SK-N-SH treated with all-trans-retinoic acid at 6 μM for 48 hours (cell line): ENCODE measurements at regions not wholly inside any gene's neighbourhood (a gene's known extent, or its start where the extent isn't known, plus 50 kb on each side); places are given as distances from the start of the nearest gene placed in this dataset.

ENCODE experiments used
- ARNTL ChIP-seq: fragments of 450-650 bp; formaldehyde crosslinking; IDR thresholded peaks from 2 replicates; pipeline ENCODE4 v1.5.0; 2020; ENCODE audit warnings: low read depth, mild to moderate bottlenecking, moderate library complexity, borderline replicate concordance
- PPARA ChIP-seq: fragments of 250-450 bp; sonication (Bioruptor Pico); IDR thresholded peaks from 2 replicates; pipeline ENCODE4 v1.5.0; 2020; ENCODE audit warnings: mild to moderate bottlenecking, borderline replicate concordance
- ZC3H10 ChIP-seq: fragments of 250-450 bp; sonication (Bioruptor Pico); IDR thresholded peaks from 2 replicates; pipeline ENCODE4 v1.5.1; 2021; ENCODE audit warnings: mild to moderate bottlenecking, moderate library complexity
- ZFP3 ChIP-seq: fragments of 250-450 bp; sonication (Bioruptor Pico); IDR thresholded peaks from 2 replicates; pipeline ENCODE4 v1.5.0; 2020; ENCODE audit warnings: mild to moderate bottlenecking, moderate library complexity
- TF ChIP-seq, protein P1 (sequence below): fragments of 250-450 bp; sonication (Bioruptor Pico); IDR thresholded peaks from 2 replicates; pipeline ENCODE4 v1.5.0; 2020; ENCODE audit warnings: mild to moderate bottlenecking, moderate library complexity

DNA sequence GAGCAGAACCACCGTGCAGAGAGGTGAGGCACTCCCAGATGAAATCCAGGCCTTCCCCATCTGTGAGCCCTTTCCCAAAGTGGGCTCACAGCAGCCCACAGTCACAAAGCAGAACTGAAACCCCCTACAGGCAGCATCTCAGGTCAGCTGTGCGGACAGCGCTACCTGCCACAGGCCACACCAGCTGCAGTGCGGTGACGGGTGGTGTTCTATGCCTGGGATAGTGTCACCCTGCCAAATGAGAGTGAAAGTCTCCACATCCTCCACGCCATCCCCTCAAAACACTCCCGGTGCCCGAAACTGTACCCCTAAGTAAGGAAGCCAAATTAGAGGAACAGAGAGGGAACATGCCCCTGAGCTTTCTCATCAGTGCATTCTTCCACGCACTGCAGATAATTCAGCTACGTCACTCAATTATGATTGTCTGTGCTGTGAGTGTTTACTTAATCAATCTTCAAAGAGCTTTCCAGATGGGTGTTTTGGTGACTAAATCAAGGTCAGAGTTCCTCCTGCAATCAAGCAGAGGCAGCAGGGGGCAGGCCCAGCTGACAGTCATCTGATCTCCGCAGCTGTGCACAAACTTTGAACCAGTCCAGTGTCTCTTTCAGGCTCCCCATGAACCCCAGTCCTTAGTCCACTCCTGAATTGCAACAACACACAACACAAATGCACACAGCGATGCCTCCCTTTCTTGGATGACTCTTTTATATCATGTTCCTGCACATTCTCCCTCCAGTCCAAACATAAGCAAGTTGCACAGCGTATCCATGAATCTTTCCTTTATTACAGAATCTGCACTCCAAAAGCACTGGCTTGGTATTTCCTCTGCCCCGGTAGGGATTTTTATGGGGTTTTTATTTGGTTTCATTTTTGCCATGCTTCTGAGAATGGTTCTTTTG lies 150.0 kb downstream of the TOMM20 start:
- no peak for TF ChIP-seq ZC3H10 (CRISPR knock-in tag)
- TF ChIP-seq, protein P1, sequence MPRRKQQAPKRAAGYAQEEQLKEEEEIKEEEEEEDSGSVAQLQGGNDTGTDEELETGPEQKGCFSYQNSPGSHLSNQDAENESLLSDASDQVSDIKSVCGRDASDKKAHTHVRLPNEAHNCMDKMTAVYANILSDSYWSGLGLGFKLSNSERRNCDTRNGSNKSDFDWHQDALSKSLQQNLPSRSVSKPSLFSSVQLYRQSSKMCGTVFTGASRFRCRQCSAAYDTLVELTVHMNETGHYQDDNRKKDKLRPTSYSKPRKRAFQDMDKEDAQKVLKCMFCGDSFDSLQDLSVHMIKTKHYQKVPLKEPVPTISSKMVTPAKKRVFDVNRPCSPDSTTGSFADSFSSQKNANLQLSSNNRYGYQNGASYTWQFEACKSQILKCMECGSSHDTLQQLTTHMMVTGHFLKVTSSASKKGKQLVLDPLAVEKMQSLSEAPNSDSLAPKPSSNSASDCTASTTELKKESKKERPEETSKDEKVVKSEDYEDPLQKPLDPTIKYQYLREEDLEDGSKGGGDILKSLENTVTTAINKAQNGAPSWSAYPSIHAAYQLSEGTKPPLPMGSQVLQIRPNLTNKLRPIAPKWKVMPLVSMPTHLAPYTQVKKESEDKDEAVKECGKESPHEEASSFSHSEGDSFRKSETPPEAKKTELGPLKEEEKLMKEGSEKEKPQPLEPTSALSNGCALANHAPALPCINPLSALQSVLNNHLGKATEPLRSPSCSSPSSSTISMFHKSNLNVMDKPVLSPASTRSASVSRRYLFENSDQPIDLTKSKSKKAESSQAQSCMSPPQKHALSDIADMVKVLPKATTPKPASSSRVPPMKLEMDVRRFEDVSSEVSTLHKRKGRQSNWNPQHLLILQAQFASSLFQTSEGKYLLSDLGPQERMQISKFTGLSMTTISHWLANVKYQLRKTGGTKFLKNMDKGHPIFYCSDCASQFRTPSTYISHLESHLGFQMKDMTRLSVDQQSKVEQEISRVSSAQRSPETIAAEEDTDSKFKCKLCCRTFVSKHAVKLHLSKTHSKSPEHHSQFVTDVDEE (CRISPR knock-in tag) = no peak
- no peak for TF ChIP-seq ARNTL (CRISPR knock-in tag)
- no peak for TF ChIP-seq PPARA (CRISPR knock-in tag)
- TF ChIP-seq ZFP3 (CRISPR knock-in tag) = no peak
